HCT116 (cell line): ENCODE measurements at regions not wholly inside any gene's neighbourhood (a gene's known extent, or its start where the extent isn't known, plus 50 kb on each side); places are given as distances from the start of the nearest gene placed in this dataset.

Experiments used
- ATAC-seq: fragments of 200-7000 bp; cut with Tn5 transposase; 2 replicates; pipeline ENCODE4 v1.9.1; 2020; ENCODE audit warnings: mild to moderate bottlenecking, moderate library complexity
- BruUV-seq: library from RNA; stranded (reverse); fragments of 400-500 nt; replicated peaks from 2 replicates; lab custom pipeline; 2021; lab: Mats Ljungman, UMichigan
- CTCF ChIA-PET: fragments of 300-600 bp; sonication (Branson Sonifier 250); formaldehyde crosslinking; loops from one replicate; lab custom pipeline; 2021; ENCODE audit warnings: antibody characterized with exemption; lab: Charles Lee
- POLR2A ChIA-PET: fragments of 300-600, 350-600 bp; sonication (Branson Sonifier 250); formaldehyde crosslinking; loops from one replicate; lab custom pipeline; 2021; ENCODE audit warnings: antibody characterized with exemption; lab: Charles Lee
- RAD21 ChIA-PET, 2 experiments: fragments of 300-600 bp; sonication (Branson Sonifier 250); formaldehyde crosslinking; loops; one replicate each; lab custom pipeline; 2023; ENCODE audit warnings: low total read pairs in 2 of 2; ENCODE audit not compliant: uncharacterized antibody in 2 of 2, unreplicated experiment in 2 of 2, low non-redundant PET in 1 of 2; lab: Charles Lee
- DNase-seq: peaks from one replicate; pipeline ENCODE4 v3.0.0-alpha.2; 2010; ENCODE audit warnings: low read depth, low spot score
- H2AFZ ChIP-seq: fragments of 200-600 bp; shearing (Covaris generic), sonication (generic); 2 replicates; pipeline ENCODE4 v1.6.1; 2017; ENCODE audit warnings: low read depth, mixed run types, mixed read lengths, antibody characterized with exemption, low read length; ENCODE audit not compliant: poor library complexity, severe bottlenecking
- H3K27ac ChIP-seq: 2 replicates; pipeline ENCODE4 v1.5.1; 2012; ENCODE audit warnings: low read depth, low read length
- H3K27me3 ChIP-seq: fragments of 200-600 bp; sonication (generic); 2 replicates; pipeline ENCODE4 v1.6.1; 2016; ENCODE audit warnings: mixed run types, low read length, mixed read lengths; ENCODE audit not compliant: insufficient read depth
- H3K36me3 ChIP-seq, 2 experiments: fragments of 200-500 bp in 1 of 2; fragments of 200-600 bp in 1 of 2; sonication (Bioruptor generic) in 1 of 2; sonication (generic) in 1 of 2; 2 replicates each; pipeline versions ENCODE4 v1.5.1 to v1.6.1; 2014 to 2016; ENCODE audit warnings: low read length in 2 of 2, inconsistent platforms in 1 of 2, mixed read lengths in 1 of 2, mixed run types in 1 of 2; ENCODE audit not compliant: insufficient read depth in 2 of 2, control insufficient read depth in 1 of 2
- H3K4me1 ChIP-seq, 2 experiments: fragments of 200-600 bp in 1 of 2; sonication (generic) in 1 of 2; 2 replicates each; pipeline versions ENCODE4 v1.5.1 to v1.6.1; 2012 to 2017; ENCODE audit warnings: low read length in 2 of 2, inconsistent platforms in 1 of 2, mild to moderate bottlenecking in 1 of 2, mixed read lengths in 1 of 2, mixed run types in 1 of 2, moderate library complexity in 1 of 2; ENCODE audit not compliant: insufficient read depth in 2 of 2, control insufficient read depth in 1 of 2
- H3K4me2 ChIP-seq: fragments of 200-600 bp; sonication (generic); 2 replicates; pipeline ENCODE4 v1.6.1; 2017; ENCODE audit warnings: mixed run types, low read length, mixed read lengths
- H3K4me3 ChIP-seq, 2 experiments: fragments of 200-600 bp in 1 of 2; sonication (generic) in 1 of 2; replicated peaks in 1 of 2; 2 replicates each; pipeline ENCODE4 v1.5.1; 2011 to 2016; ENCODE audit warnings: low read length in 2 of 2, control low read depth in 1 of 2, low read depth in 1 of 2, mild to moderate bottlenecking in 1 of 2, mixed read lengths in 1 of 2, mixed run types in 1 of 2
- H3K79me2 ChIP-seq: fragments of 200-600 bp; sonication (generic); 2 replicates; pipeline ENCODE4 v1.6.1; 2017; ENCODE audit warnings: mild to moderate bottlenecking, mixed run types, low read length, moderate library complexity, mixed read lengths; ENCODE audit not compliant: insufficient read depth
- H3K9ac ChIP-seq: fragments of 200-600 bp; sonication (generic); 2 replicates; pipeline ENCODE4 v1.6.1; 2016; ENCODE audit warnings: low read length, mixed read lengths
- H3K9me2 ChIP-seq: fragments of 200-600 bp; sonication (generic), shearing (Covaris generic); 2 replicates; pipeline ENCODE4 v1.6.1; 2017; ENCODE audit warnings: mixed run types, mild to moderate bottlenecking, moderate library complexity; ENCODE audit not compliant: insufficient read depth
- H3K9me3 ChIP-seq, 2 experiments: fragments of 200-500 bp in 1 of 2; fragments of 200-600 bp in 1 of 2; sonication (Bioruptor generic) in 1 of 2; sonication (generic) in 1 of 2; 2 replicates each; pipeline ENCODE4 v1.6.1; 2014 to 2017; ENCODE audit warnings: low read length in 2 of 2, mixed read lengths in 2 of 2, inconsistent platforms in 1 of 2, low read depth in 1 of 2, mild to moderate bottlenecking in 1 of 2, mixed run types in 1 of 2, moderate library complexity in 1 of 2; ENCODE audit not compliant: control insufficient read depth in 1 of 2, insufficient read depth in 1 of 2
- H4K20me1 ChIP-seq: fragments of 200-600 bp; sonication (generic), shearing (Covaris generic); 2 replicates; pipeline ENCODE4 v1.6.1; 2017; ENCODE audit warnings: mixed run types, mild to moderate bottlenecking, moderate library complexity; ENCODE audit not compliant: insufficient read depth
- EZH2 ChIP-seq: fragments of 200-600 bp; sonication (generic); IDR thresholded peaks from 2 replicates; pipeline ENCODE4 v1.6.1; 2017; ENCODE audit warnings: antibody characterized with exemption, mixed run types
- FOSL1 ChIP-seq: IDR thresholded peaks from 2 replicates; pipeline ENCODE4 v1.6.1; 2012; ENCODE audit warnings: low read depth
- JUND ChIP-seq: IDR thresholded peaks from 2 replicates; pipeline ENCODE4 v1.6.1; 2012
- POLR2A ChIP-seq: IDR thresholded peaks from 2 replicates; pipeline ENCODE4 v1.7.0; 2011; ENCODE audit warnings: borderline replicate concordance; ENCODE audit not compliant: insufficient read depth, insufficient read length; ENCODE audit errors: extremely low read depth
- SIN3A ChIP-seq: IDR thresholded peaks from 2 replicates; pipeline ENCODE4 v1.6.1; 2012; ENCODE audit warnings: low read depth
- ZFX ChIP-seq: fragments of 450-650 bp; IDR thresholded peaks from 2 replicates; pipeline ENCODE4 v1.6.1; 2017
- ZNF274 ChIP-seq: fragments of 200-500 bp; sonication (Bioruptor generic); IDR thresholded peaks from 2 replicates; pipeline ENCODE4 v1.6.1; 2014; ENCODE audit warnings: mild to moderate bottlenecking, low read depth, low read length, inconsistent platforms
- intact Hi-C: fragments of 100-400 bp; cut with micrococcal nuclease; formaldehyde crosslinking; loops from 2 replicates; pipeline ENCODE4 v1.10.0; 2022

- RAD21 ChIA-PET, result no interaction called here
- no peak for TF ChIP-seq POLR2A
- no peak overlapping the region for H3K9ac ChIP-seq
- H2AFZ ChIP-seq, result no peak overlapping the region
- H3K36me3 ChIP-seq, result no peaks in the 10 kb centered on the region
- CTCF ChIA-PET, result no interaction called here
- intact Hi-C loops, result no loop called here
- no TSS peak for BruUV-seq
- H4K20me1 ChIP-seq, result no peaks in the 10 kb centered on the region
- H3K4me2 ChIP-seq, result no peak overlapping the region
- H3K4me1 ChIP-seq, result no peaks in the 10 kb centered on the region
- DNase-seq (no peak), ATAC-seq (no peak)
- no peak overlapping the region for H3K4me3 ChIP-seq
- H3K27me3 ChIP-seq, result no peaks in the 10 kb centered on the region
- H3K27ac ChIP-seq, result no peak overlapping the region
- no peaks in the 10 kb centered on the region for H3K79me2 ChIP-seq
- no peaks in the 10 kb centered on the region for H3K9me3 ChIP-seq
- POLR2A ChIA-PET, result no interaction called here
- H3K9me2 ChIP-seq, result no peaks in the 10 kb centered on the region
These were observed 65.4 kb upstream of the ENPP6 start for GRCh38 chr4:184282895-184283654.

- H3K27me3 ChIP-seq, result no peaks in the 10 kb centered on the region
- BruUV-seq, result no TSS peak
- H3K4me3 ChIP-seq, result no peak overlapping the region
- no peak overlapping the region for H3K27ac ChIP-seq
- no peaks in the 10 kb centered on the region for H3K79me2 ChIP-seq
- no peak overlapping the region for H2AFZ ChIP-seq
- intact Hi-C loops, result no loop called here
- no peaks in the 10 kb centered on the region for H3K9me3 ChIP-seq
- H3K4me1 ChIP-seq, result no peaks in the 10 kb centered on the region
- no peaks in the 10 kb centered on the region for H3K9me2 ChIP-seq
- RAD21 ChIA-PET, result no interaction called here
- H3K4me2 ChIP-seq, result no peak overlapping the region
- no peak overlapping the region for H3K9ac ChIP-seq
- CTCF ChIA-PET, result no interaction called here
- POLR2A ChIA-PET, result no interaction called here
- no peaks in the 10 kb centered on the region for H3K36me3 ChIP-seq
- DNase-seq, result no peak
- no peaks in the 10 kb centered on the region for H4K20me1 ChIP-seq
- ATAC-seq, result peak; percentile 53; the same call in 1 of the 2 replicates
- TF ChIP-seq SIN3A, result no peak
- TF ChIP-seq EZH2, result no peak
- no peak for TF ChIP-seq ZFX
- no peak for TF ChIP-seq JUND
- TF ChIP-seq FOSL1, result no peak
- TF ChIP-seq ZNF274, result no peak
These were observed 64.6 kb upstream of the ENPP6 start for GRCh38 chr4:184282251-184282713.
